ENCODE measurements at regions not wholly inside any gene's neighbourhood (a gene's known extent, or its start where the extent isn't known, plus 50 kb on each side); places are given as distances from the start of the nearest gene placed in this dataset.

GRCh38 chr5:96017951-96018350, 56.3 kb upstream of the ELL2 start:
- H3K27ac ChIP-seq (ENCODE audit: low read length), result no peak overlapping the region
- H3K9me3 ChIP-seq (ENCODE audit: control insufficient read depth, low read depth, low read length), result no peaks in the 10 kb centered on the region
- H3K4me3 ChIP-seq (ENCODE audit: low read length), result no peak overlapping the region
- H3K27me3 ChIP-seq (ENCODE audit: control insufficient read depth, insufficient read depth, low read length), result no peaks in the 10 kb centered on the region
- no peak for DNase-seq
- WGBS (ENCODE audit: insufficient coverage, low lambda C conversion rate), result no CpG with 5 or more reads among the region's 1 CpG
- H3K36me3 ChIP-seq (ENCODE audit: control insufficient read depth, insufficient read depth, low read length), result no peaks in the 10 kb centered on the region
- H3K4me1 ChIP-seq (ENCODE audit: control insufficient read depth, insufficient read depth, low read length), result peaks cover 10% of the 10 kb centered on the region

DNA sequence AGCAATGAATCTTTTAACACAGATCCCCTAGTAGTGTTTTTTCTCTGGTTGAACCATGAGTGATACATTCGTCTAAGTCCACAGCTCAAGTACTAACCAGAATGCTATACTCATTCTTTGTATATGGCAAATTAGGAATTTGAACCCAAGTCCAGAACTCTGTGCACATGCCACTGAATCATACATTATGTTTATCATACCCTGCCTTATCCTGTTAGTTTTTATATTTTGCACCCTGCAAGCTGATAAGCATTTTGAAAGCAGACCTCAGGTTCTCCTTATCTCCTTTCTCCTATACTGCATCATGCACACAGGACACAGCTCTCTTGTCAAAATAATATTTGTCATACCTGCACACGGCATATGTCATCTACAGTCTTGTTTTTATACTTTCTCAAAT, 54.6 kb upstream of the ELL2 start:
- no peaks in the 10 kb centered on the region for H3K27me3 ChIP-seq (ENCODE audit: control insufficient read depth, insufficient read depth, low read length)
- peaks cover 10% of the 10 kb centered on the region for H3K4me1 ChIP-seq (ENCODE audit: control insufficient read depth, insufficient read depth, low read length)
- H3K4me3 ChIP-seq (ENCODE audit: low read length), result no peak overlapping the region
- H3K9me3 ChIP-seq (ENCODE audit: control insufficient read depth, low read depth, low read length), result no peaks in the 10 kb centered on the region
- peak overlapping the region; percentile 84 for H3K27ac ChIP-seq (ENCODE audit: low read length)
- peak; percentile 75 to 92 for DNase-seq
- WGBS (ENCODE audit: insufficient coverage, low lambda C conversion rate), result 18% methylated on average over 2 of the region's 2 CpGs
- H3K36me3 ChIP-seq (ENCODE audit: control insufficient read depth, insufficient read depth, low read length), result no peaks in the 10 kb centered on the region

GRCh38 chr5:96015709-96016108, 54.1 kb upstream of the ELL2 start:
- Histone ChIP-seq H3K4me3 (ENCODE audit: low read length) (no peak overlapping the region), H3K9me3 (ENCODE audit: control insufficient read depth, low read depth, low read length) (no peaks in the 10 kb centered on the region), H3K27ac (ENCODE audit: low read length) (peak overlapping the region; percentile 84), H3K36me3 (ENCODE audit: control insufficient read depth, insufficient read depth, low read length) (no peaks in the 10 kb centered on the region), H3K27me3 (ENCODE audit: control insufficient read depth, insufficient read depth, low read length) (no peaks in the 10 kb centered on the region), H3K4me1 (ENCODE audit: control insufficient read depth, insufficient read depth, low read length) (peaks cover 10% of the 10 kb centered on the region)
- no peak for DNase-seq
- WGBS (ENCODE audit: insufficient coverage, low lambda C conversion rate), result no CpG with 5 or more reads among the region's 1 CpG

DNA sequence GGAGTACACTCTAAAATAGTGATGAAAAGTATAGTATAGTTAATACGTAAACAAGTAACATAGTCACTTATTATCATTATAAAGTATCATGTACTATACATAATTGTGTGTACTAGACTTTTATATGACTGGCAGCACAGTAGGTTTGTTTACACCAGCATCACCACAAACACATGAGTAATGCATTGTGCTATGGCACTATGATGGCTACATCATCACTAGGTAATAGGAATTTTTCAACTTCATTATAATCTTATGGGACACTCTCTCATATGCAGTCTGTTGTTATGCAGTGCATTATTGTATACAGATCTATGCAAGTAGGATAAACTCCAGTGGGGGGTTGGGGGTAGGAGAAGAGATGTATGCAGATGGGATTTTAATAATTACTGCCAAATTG, 52.7 kb upstream of the ELL2 start:
- Histone ChIP-seq H3K27me3 (ENCODE audit: control insufficient read depth, insufficient read depth, low read length) (no peaks in the 10 kb centered on the region), H3K9me3 (ENCODE audit: control insufficient read depth, low read depth, low read length) (no peaks in the 10 kb centered on the region), H3K36me3 (ENCODE audit: control insufficient read depth, insufficient read depth, low read length) (no peaks in the 10 kb centered on the region), H3K27ac (ENCODE audit: low read length) (no peak overlapping the region), H3K4me1 (ENCODE audit: control insufficient read depth, insufficient read depth, low read length) (peaks cover 10% of the 10 kb centered on the region), H3K4me3 (ENCODE audit: low read length) (no peak overlapping the region)
- DNase-seq, result no peak
- no CpG with 5 or more reads among the region's 1 CpG for WGBS (ENCODE audit: insufficient coverage, low lambda C conversion rate)

- Histone ChIP-seq H3K27ac (ENCODE audit: low read length) (no peak overlapping the region), H3K36me3 (ENCODE audit: control insufficient read depth, insufficient read depth, low read length) (no peaks in the 10 kb centered on the region), H3K9me3 (ENCODE audit: control insufficient read depth, low read depth, low read length) (no peaks in the 10 kb centered on the region), H3K27me3 (ENCODE audit: control insufficient read depth, insufficient read depth, low read length) (no peaks in the 10 kb centered on the region), H3K4me3 (ENCODE audit: low read length) (no peak overlapping the region), H3K4me1 (ENCODE audit: control insufficient read depth, insufficient read depth, low read length) (peaks cover 10% of the 10 kb centered on the region)
- DNase-seq, result no peak
- no CpG with 5 or more reads among the region's 1 CpG for WGBS (ENCODE audit: insufficient coverage, low lambda C conversion rate)
Observed at GRCh38 chr5:96013254-96013653, 51.6 kb upstream of the ELL2 start.

DNA sequence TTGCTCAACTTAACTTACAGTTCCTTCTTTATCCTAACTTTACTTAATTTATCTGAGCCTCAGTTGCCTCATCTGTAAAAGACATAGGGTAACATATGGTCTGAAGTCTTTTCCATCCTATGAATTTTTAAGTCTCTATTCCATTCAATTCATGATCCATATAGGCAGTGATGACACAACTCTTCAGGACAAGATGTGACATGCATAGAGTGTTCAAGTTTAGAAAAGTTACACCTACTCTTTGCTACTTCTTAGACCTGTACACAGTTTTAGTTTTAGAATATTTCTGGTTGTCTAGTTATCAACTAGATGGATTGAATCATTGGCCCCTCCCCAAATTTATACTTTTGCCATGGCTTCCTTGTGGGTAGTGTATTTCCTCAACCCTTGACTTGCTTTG, 50.7 kb upstream of the ELL2 start:
- H3K27ac ChIP-seq (ENCODE audit: low read length), result no peak overlapping the region
- H3K9me3 ChIP-seq (ENCODE audit: control insufficient read depth, low read depth, low read length), result no peaks in the 10 kb centered on the region
- no peak overlapping the region for H3K4me3 ChIP-seq (ENCODE audit: low read length)
- DNase-seq, result no peak
- H3K36me3 ChIP-seq (ENCODE audit: control insufficient read depth, insufficient read depth, low read length), result no peaks in the 10 kb centered on the region
- H3K4me1 ChIP-seq (ENCODE audit: control insufficient read depth, insufficient read depth, low read length), result peaks cover 10% of the 10 kb centered on the region
- H3K27me3 ChIP-seq (ENCODE audit: control insufficient read depth, insufficient read depth, low read length), result no peaks in the 10 kb centered on the region

Measured in large intestine (tissue), 3 donors.